Daoy (cell line): ENCODE measurements at regions not wholly inside any gene's neighbourhood (a gene's known extent, or its start where the extent isn't known, plus 50 kb on each side); places are given as distances from the start of the nearest gene placed in this dataset.

Experiments used
- DNase-seq: peaks from one replicate; pipeline ENCODE4 v3.0.0-alpha.2; 2015; ENCODE audit warnings: low read depth

- peak; percentile 100 for DNase-seq
Measured at GRCh38 chr7:130912862-130913638, 179.0 kb upstream of the KLF14 start.

DNA sequence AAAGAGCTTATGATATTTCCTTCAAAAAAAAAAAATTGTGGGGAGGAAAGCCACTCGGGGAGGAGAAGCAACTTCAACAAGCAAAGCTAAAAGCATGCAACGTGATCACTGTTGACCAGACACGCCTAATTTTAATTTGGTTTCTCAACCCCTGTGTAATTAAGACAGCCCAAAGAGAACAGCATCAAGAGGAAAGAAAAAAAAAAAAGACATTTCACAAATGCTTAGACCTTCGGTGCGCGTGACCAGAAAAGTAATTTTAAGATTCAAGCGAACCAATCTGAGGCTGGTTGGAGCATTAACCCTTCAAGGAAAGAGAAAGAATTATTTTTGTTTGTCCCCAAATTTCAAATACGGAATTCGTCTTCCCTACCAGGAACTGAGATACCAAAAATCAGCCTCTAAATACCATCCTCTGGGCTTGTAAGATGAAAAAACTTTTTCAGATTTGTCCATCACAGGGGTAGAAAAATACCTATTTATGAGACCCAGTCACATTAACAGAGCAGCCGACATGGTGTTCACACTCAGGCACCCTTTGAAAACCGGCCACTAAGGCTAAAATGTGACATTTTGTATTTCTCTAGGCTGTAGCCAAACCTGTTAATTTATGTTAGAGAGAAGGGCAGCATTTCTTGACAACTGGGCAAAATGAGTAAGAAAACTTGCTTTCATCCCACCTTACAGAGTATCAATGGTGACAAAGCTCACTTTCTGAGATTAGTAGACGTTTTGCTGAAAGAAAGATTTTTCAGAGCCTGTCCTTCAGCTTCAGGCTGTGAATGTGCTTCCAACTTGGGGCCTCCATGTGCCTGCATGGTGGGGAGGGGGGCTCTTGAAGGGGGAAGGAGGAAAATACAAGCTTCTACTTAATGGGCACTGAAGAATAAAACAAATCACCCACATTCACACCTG, 179.9 kb upstream of the KLF14 start:
- DNase-seq: no peak

GRCh38 chr7:130914554-130915294, 180.7 kb upstream of the KLF14 start:
- no peak for DNase-seq

DNA sequence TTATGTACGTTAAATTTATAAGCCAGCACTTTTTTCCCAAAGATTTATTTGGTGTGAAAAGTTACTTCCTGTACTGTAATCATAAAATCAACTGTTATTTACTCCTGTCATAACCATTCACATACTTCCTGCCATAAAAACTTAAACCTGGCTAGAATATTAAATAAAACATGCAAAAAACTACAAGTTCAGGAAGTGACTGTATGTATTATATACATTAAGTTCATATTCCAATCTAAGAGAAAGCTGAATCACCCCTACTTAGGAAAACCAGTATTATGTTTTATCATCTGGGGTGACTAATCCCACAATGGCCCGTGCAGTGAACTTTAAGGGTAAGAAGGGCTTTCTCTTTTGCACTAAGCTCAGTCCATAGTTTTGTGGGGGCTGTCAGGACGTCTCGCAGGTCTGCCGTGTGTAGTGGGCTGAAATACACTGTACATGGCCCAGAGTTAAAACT, 183.7 kb upstream of the KLF14 start:
- DNase-seq: peak; percentile 86

DNA sequence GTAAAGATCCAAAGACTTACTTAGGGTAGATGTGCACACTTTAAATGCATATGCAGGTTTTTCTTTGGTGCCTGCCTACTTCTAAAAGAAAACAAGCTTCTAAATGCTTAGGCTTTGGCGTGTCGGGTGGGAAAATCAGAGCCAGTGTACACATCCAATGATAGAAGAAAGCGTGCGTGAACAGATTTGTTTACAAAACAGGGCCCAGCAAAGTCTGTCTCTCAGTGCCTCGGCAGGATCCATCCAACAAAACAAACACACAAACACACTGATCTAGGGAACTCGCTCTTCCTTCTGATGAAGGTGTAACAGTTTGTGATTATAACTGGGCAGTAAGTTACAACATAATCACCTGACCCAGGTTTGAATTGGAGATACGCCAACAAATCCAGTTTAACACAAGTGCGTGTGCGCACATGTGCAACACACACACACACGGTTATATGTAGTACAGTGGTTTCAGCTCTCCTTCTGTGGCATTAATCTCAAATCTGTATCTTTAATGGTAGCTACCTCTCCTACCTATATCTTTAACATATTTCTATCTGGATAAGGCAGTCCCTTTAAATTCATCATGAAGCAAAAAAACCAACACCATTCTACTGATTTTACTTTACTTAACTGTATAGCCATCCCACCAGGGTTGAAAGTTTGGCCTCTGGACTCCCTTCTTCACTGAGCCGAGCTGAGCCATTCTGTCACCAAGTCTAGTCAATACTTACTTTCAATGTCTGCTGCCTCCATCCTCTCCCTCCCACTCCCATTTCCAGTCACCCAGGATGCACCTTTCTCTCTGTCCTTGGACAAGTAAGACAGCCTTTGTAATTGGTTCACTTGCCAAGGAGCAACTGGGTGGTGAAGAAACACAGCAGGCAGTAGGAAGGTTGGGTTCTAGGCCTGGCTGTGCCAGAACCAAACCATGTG, 184.4 kb upstream of the KLF14 start:
- DNase-seq: peak; percentile 14

- no peak for DNase-seq
Measured at GRCh38 chr7:130919316-130920103, 185.5 kb upstream of the KLF14 start.

- no peak for DNase-seq
Measured at GRCh38 chr7:130920122-130920521, 186.1 kb upstream of the KLF14 start.

- peak; percentile 87 for DNase-seq
Measured at GRCh38 chr7:130921391-130922180, 187.6 kb upstream of the KLF14 start.

DNA sequence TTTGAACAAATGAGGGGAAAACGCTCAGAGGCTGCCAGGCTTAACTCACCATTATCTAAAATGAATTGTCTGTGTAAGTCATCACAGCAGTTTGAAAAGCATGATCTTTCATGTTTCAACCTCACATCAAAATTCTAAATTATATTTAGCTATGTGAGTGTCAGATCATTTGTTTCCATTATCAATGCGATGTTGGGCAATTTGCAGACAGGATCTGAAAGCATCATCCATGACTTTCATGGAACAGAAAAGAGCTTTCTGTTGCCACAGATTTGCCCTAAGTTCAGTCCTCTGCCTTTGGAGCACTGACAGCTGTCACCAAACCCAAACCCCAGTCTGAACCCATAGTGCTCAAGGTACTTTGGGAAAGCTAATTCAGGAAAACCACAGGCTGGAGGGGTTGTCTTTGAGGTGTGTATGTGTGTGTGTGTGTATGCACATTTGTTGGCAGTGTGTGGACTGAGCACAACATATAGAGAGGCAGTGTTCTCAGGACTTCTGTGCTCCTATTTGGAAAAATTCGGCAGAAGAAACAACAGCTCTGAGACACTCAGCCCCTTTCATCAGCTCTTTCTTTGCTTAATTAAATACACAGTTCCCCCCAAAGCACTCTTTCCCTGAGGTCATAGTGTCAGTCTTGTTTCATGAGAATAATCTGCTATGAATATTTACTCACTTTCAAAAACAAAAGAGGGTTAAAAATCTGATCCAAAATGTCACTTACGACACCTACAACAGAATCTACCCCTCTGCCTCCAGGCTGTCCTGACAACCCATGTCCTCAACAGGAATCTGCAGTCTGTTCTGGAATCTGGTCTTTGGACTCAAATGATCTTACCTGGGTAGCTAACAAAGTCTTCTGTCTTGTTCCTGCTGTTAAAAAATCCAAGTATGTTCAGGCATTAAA, 188.5 kb upstream of the KLF14 start:
- no peak for DNase-seq

DNA sequence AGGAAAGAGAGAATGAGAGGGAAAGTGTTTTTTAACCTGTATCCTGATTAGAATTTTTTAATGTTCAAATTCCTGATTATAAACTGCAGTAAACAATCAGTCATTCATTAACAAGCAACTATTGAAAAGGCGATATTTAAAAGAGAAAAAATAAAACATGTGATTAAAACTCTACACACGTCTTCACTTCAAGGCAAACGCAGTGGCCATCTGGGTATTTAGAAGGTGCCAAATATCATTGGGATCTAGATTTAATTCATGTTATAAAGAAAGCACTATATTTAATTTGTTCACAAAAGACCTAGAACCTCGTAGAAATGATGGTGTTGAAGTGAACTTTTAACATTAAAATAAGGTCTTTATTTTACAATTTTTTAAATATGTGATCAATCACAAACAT, 189.4 kb upstream of the KLF14 start:
- DNase-seq: no peak

- DNase-seq: no peak
Measured at GRCh38 chr7:130923930-130924329, 189.9 kb upstream of the KLF14 start.

- DNase-seq: no peak
Measured at GRCh38 chr7:130925136-130925794, 191.3 kb upstream of the KLF14 start.

DNA sequence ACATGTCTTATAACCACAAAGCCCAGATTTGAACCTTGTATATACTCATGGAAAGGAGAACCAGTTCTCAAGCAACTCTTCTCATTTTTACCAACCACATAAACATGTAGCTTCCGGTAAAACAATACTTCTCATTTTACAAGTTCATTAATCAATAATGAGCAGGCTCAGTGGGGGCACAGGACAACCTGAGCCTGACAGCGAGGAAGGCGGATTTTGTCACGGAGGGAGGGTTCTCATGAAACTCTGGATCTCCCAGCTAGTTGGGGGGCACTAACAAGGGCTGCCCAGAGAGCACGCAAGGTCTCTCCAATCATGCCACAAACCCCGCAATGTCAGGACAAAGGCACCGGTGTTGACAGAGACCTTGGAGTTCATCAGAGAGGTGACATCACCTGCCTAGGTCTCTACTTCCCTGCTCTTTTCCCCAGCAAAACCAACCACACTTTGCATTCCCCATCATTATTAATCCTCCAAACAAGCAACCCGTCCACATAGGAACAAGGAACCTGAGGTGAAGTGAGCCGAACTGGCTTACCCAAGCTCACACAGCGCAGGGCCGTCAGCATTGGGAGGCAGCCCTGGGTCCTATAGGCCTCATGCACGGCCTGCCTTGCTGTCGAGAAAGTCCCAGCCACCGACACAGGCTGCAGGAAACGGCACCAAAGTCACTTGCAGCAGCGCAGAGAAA, 192.1 kb upstream of the KLF14 start:
- DNase-seq: no peak

GRCh38 chr7:130927062-130927461, 193.1 kb upstream of the KLF14 start:
- DNase-seq: no peak

DNA sequence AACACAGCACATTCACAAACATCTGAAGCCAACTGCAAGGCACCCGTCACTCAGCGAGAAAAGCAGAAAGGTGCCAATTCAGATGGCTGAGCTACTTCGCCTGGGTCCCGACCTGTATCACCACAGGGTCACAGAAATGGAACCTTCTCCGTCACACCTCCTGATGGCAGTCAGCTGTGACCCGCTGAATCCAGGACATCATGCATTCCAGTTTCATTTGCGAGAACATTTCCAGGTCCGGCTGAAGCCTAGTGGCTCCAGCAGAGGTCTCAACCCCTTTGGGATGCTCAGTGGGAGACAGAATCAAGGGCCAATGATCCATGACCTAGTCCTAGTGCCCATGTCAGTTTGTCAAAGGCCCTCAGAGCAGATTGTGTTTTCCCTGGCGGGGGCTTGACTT, 193.6 kb upstream of the KLF14 start:
- DNase-seq: no peak

DNA sequence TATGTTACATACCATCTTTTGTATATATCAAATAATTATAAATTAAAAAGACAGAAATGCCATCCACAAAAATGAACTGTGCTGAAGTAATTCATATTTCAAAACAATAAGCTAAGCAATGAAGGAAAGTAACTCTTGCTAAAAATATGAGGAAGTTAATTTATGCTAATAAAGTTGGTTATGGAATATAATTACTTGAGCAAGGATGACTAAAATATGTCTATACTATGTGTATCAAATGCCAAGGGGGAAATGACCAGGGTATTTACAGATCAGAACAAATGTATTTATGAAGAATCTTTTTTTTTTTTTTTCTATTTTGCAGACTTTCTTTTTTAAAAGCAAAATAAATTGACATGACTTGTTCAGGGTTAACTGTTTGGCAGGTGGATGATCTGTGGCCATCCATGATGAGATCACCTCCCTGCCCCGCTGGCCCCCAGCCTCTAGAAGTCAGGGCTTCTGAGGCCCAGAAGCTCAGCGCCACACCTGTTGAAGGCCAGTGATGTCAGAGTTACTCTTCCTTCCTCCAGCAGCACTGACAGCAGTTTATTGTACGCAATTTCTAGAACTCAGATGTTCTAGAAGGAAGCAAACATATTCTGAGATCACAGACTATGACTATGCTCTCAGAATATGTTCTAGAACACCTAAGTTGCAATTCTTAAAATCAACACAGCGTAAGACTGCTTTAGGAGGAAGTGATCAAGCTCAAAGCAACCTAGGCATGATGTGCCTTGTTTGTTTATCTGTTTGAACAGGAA, 196.1 kb upstream of the KLF14 start:
- DNase-seq: no peak
